Ascending aorta (tissue), 2 donors: ENCODE measurements at regions not wholly inside any gene's neighbourhood (a gene's known extent, or its start where the extent isn't known, plus 50 kb on each side); places are given as distances from the start of the nearest gene placed in this dataset.

Source experiments
- DNase-seq, 2 donors: peaks; one replicate each; pipeline ENCODE4 v3.0.0-alpha.2; 2019; ENCODE audit warnings: low spot score in 2 of 2
- H3K27ac ChIP-seq, 2 donors: fragments of 200-600 bp; sonication (generic); one replicate each; pipeline ENCODE4 v1.5.1; 2016 to 2017; ENCODE audit warnings: mild to moderate bottlenecking in 1 of 2
- H3K27me3 ChIP-seq: fragments of 200-600 bp; sonication (generic); one replicate; pipeline ENCODE4 v1.5.1; 2017
- H3K36me3 ChIP-seq, 2 donors: fragments of 200-600 bp; sonication (generic); one replicate each; pipeline ENCODE4 v1.5.1; 2016
- H3K4me1 ChIP-seq, 2 donors: fragments of 200-600 bp; sonication (generic); one replicate each; pipeline ENCODE4 v1.5.1; 2016 to 2017; ENCODE audit warnings: mild to moderate bottlenecking in 1 of 2
- H3K4me3 ChIP-seq, 2 donors: fragments of 200-600 bp; sonication (generic); one replicate each; pipeline ENCODE4 v1.5.1; 2016 to 2017; ENCODE audit warnings: mild to moderate bottlenecking in 1 of 2
- H3K9me3 ChIP-seq, 2 donors: fragments of 200-600 bp; sonication (generic); one replicate each; pipeline ENCODE4 v1.5.1; 2016
- CTCF ChIP-seq, 3 experiments: fragments of 200-600 bp in 2 of 3; fragments of 450-650 bp in 1 of 3; sonication (generic) in 2 of 3; IDR thresholded peaks; one replicate each; pipeline ENCODE4 v1.5.1; 2016 to 2019; ENCODE audit warnings: antibody characterized with exemption in 3 of 3, mild to moderate bottlenecking in 1 of 3, moderate library complexity in 1 of 3
- intact Hi-C: fragments of 100-400 bp; cut with DNase I; formaldehyde crosslinking; loops from one replicate; pipeline ENCODE4 v1.15.1; 2023

GRCh38 chrX:25726539-25726938 lies 411.6 kb upstream of the MAGEB18 start:
- Histone ChIP-seq H3K36me3 (no peaks in the 10 kb centered on the region), H3K9me3 (no peaks in the 10 kb centered on the region), H3K4me1 (no peaks in the 10 kb centered on the region), H3K27me3 (no peaks in the 10 kb centered on the region), H3K4me3 (no peak overlapping the region), H3K27ac (no peak overlapping the region)
- DNase-seq = no peak
- intact Hi-C loops = no loop called here
- no peak for TF ChIP-seq CTCF (IDR thresholded peaks at IDR 0.05)

- Histone ChIP-seq H3K36me3 (no peaks in the 10 kb centered on the region), H3K9me3 (no peaks in the 10 kb centered on the region), H3K27me3 (no peaks in the 10 kb centered on the region), H3K4me3 (no peak overlapping the region), H3K4me1 (no peaks in the 10 kb centered on the region), H3K27ac (no peak overlapping the region)
- intact Hi-C loops = no loop called here
- DNase-seq = no peak
- no peak for TF ChIP-seq CTCF (IDR thresholded peaks at IDR 0.05)
Observed at GRCh38 chrX:25733148-25733547, 405.0 kb upstream of the MAGEB18 start.

- H3K27me3 ChIP-seq = no peaks in the 10 kb centered on the region
- no peaks in the 10 kb centered on the region for H3K9me3 ChIP-seq
- TF ChIP-seq CTCF (IDR thresholded peaks at IDR 0.05) = no peak
- no peak overlapping the region for H3K4me3 ChIP-seq
- no peaks in the 10 kb centered on the region for H3K36me3 ChIP-seq
- no peak for DNase-seq
- H3K27ac ChIP-seq = no peak overlapping the region
- intact Hi-C loops = no loop called here
- no peaks in the 10 kb centered on the region for H3K4me1 ChIP-seq
Observed at GRCh38 chrX:25737540-25737939, 400.6 kb upstream of the MAGEB18 start.

- Histone ChIP-seq H3K36me3 (no peaks in the 10 kb centered on the region), H3K27me3 (no peaks in the 10 kb centered on the region), H3K9me3 (no peaks in the 10 kb centered on the region), H3K27ac (no peak overlapping the region), H3K4me3 (no peak overlapping the region), H3K4me1 (no peaks in the 10 kb centered on the region)
- no peak for DNase-seq
- intact Hi-C loops = no loop called here
- no peak for TF ChIP-seq CTCF (IDR thresholded peaks at IDR 0.05)
Observed at GRCh38 chrX:25742334-25742733, 395.8 kb upstream of the MAGEB18 start.

GRCh38 chrX:25754399-25754798 lies 383.7 kb upstream of the MAGEB18 start:
- Histone ChIP-seq H3K36me3 (no peaks in the 10 kb centered on the region), H3K27me3 (no peaks in the 10 kb centered on the region), H3K4me3 (no peak overlapping the region), H3K9me3 (no peaks in the 10 kb centered on the region), H3K27ac (no peak overlapping the region), H3K4me1 (no peaks in the 10 kb centered on the region)
- DNase-seq = no peak
- intact Hi-C loops = no loop called here
- TF ChIP-seq CTCF (IDR thresholded peaks at IDR 0.05) = no peak

- no peak for TF ChIP-seq CTCF (IDR thresholded peaks at IDR 0.05)
- Histone ChIP-seq H3K27me3 (no peaks in the 10 kb centered on the region), H3K36me3 (no peaks in the 10 kb centered on the region), H3K4me1 (no peaks in the 10 kb centered on the region), H3K4me3 (no peak overlapping the region), H3K9me3 (no peaks in the 10 kb centered on the region), H3K27ac (no peak overlapping the region)
- no peak for DNase-seq
- intact Hi-C loops = no loop called here
Observed at GRCh38 chrX:25755194-25755593, 382.9 kb upstream of the MAGEB18 start.
